ENCODE measurements at regions not wholly inside any gene's neighbourhood (a gene's known extent, or its start where the extent isn't known, plus 50 kb on each side); places are given as distances from the start of the nearest gene placed in this dataset.

GRCh38 chr13:78054157-78054556, 135.5 kb upstream of the EDNRB start:
- TF ChIP-seq EZH2 (IDR thresholded peaks at IDR 0.05) (no peak), POLR2AphosphoS5 (IDR thresholded peaks at IDR 0.05; ENCODE audit: borderline replicate concordance, low read depth, low read length) (no peak)
